Uterus (tissue), 3 donors: ENCODE measurements at regions not wholly inside any gene's neighbourhood (a gene's known extent, or its start where the extent isn't known, plus 50 kb on each side); places are given as distances from the start of the nearest gene placed in this dataset.

ENCODE experiments used
- DNase-seq, 2 donors: peaks; one replicate each; pipeline ENCODE4 v3.0.0-alpha.2; 2019 to 2020
- H3K27ac ChIP-seq, 2 donors: fragments of 200-600 bp; sonication (generic); 1 replicate in 1 of 2; 2 replicates in 1 of 2; pipeline ENCODE4 v1.5.1; 2016 to 2018
- H3K27me3 ChIP-seq, 2 donors: fragments of 200-600 bp; sonication (generic); one replicate each; pipeline ENCODE4 v1.5.1; 2018 to 2019; ENCODE audit warnings: control low read depth in 1 of 2
- H3K36me3 ChIP-seq, 2 donors: fragments of 200-600 bp; sonication (generic); one replicate each; pipeline ENCODE4 v1.5.1; 2019; ENCODE audit warnings: control low read depth in 1 of 2
- H3K4me1 ChIP-seq, 2 donors: fragments of 200-600 bp; sonication (generic); one replicate each; pipeline ENCODE4 v1.5.1; 2018 to 2019; ENCODE audit warnings: control low read depth in 1 of 2
- H3K4me3 ChIP-seq, 2 donors: fragments of 200-600 bp; sonication (generic); 1 replicate in 1 of 2; 2 replicates in 1 of 2; pipeline ENCODE4 v1.5.1; 2018 to 2019; ENCODE audit warnings: mild to moderate bottlenecking in 1 of 2
- H3K9me3 ChIP-seq, 2 donors: fragments of 200-600 bp; sonication (generic); one replicate each; pipeline ENCODE4 v1.5.1; 2019; ENCODE audit warnings: control low read depth in 1 of 2
- CTCF ChIP-seq, 4 experiments: fragments of 200-600 bp in 2 of 4; fragments of 450-650 bp in 2 of 4; sonication (generic) in 2 of 4; IDR thresholded peaks; one replicate each; pipeline ENCODE4 v1.5.1; 2016 to 2019; ENCODE audit warnings: antibody characterized with exemption in 4 of 4, mild to moderate bottlenecking in 2 of 4, moderate library complexity in 1 of 4
- POLR2A ChIP-seq, 2 donors: fragments of 450-650 bp; IDR thresholded peaks; one replicate each; pipeline ENCODE4 v1.6.1; 2016; ENCODE audit warnings: antibody characterized with exemption in 2 of 2, mild to moderate bottlenecking in 1 of 2, moderate library complexity in 1 of 2
- intact Hi-C: fragments of 100-400 bp; cut with DNase I; formaldehyde crosslinking; loops from one replicate; pipeline ENCODE4 v1.15.1; 2023; ENCODE audit warnings: low total_unique reads
- donor health status: DM: yes; HTN: yes; CAD: no.

DNA sequence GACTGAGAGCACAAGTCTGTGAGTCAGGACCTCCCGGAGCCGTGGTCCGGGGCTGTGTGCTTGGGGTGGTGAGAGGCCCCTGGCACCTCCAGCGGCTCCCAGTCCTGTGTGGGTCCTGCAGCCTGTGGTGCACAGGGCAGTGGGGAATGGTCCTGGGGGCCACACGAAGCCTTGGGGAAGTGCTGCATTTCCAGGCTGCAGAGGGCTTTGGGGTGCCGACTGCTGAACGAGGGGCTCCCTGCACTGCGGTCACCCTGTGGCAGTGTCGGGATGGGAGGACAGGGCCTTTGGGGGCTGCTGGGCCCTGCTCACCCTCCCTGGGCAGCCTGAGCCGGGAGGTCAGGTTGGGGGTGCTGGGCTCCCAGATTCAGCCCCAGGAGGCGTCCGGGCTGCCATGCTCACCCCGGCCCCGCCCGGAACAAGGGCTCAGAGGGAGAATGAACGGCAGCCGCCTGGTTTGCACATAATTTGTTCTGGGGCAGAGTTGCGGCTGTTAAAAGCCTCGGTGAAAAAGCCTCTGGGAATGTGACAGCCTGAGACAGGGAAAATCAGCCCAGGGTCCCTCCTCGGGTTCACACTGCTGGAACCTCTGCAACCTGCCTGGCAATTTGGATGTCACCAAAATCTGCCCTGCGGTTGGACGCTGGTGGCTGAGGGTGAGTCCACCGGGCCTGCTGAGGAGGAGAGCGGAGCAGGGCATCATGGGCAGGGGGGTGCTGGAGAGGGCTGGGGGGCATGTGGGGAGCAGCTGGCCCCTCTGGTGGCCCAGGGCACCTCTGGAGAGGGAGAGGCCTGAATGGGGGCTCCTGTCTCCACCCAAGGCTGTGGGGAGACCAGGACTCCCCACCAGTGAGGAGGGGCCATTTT lies 109.2 kb downstream of the KIF26A start:
- no peaks in the 10 kb centered on the region for H3K4me1 ChIP-seq
- H3K27ac ChIP-seq: no peak overlapping the region
- no peak for TF ChIP-seq CTCF (IDR thresholded peaks at IDR 0.05)
- no peak for TF ChIP-seq POLR2A (IDR thresholded peaks at IDR 0.05)
- DNase-seq: peak in 1 of 2 donors; percentile 7
- no peak overlapping the region for H3K4me3 ChIP-seq
- H3K9me3 ChIP-seq: no peaks in the 10 kb centered on the region
- H3K36me3 ChIP-seq: no peaks in the 10 kb centered on the region
- no peaks in the 10 kb centered on the region for H3K27me3 ChIP-seq
- intact Hi-C loops: no loop called here

DNA sequence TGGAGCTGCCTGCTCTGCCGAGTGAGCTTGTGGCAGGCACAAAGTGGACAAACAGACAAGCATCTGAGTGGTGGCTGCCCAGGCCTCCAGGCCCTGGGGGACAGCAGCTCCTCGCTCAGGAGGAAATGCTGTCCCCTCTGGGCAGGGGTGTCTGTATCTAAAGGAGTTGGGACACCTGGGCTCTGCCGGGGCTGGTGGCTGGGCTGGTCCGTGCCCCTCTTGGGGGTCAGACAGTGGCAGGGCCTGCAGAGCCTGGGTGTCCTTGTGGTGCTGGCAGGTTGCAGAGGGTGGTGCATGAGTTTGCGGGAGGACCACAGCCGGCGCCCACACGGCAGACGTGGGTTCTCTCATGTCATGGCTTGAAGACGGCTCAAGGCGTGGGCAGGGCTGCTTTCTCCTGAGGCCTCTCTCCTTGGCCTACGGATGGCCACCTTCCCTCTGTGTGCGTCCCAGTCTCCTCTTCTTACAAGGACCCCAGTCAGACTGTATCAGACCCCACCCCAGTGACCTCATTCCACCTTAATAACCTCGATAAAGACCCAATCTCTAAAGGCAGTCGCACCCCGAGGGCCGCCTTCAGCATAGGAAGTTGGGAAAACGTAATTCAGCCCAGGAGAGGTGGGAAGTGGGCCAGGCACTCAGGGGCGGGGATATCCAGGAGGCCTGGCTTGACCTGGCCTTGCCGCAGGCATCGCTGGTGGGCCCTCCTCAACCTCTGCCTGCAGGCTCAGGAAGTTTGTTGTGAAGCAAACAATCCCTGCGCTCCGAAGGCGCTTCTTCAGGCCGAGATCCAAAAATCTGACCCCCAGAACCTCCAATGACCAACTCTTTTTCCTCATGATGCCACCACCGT lies 110.0 kb downstream of the KIF26A start:
- Histone ChIP-seq H3K27me3 (no peaks in the 10 kb centered on the region), H3K27ac (no peak overlapping the region), H3K9me3 (no peaks in the 10 kb centered on the region), H3K36me3 (no peaks in the 10 kb centered on the region), H3K4me1 (no peaks in the 10 kb centered on the region), H3K4me3 (no peak overlapping the region)
- intact Hi-C loops: no loop called here
- peak in 1 of 2 donors; percentile 7 for DNase-seq
- TF ChIP-seq POLR2A (IDR thresholded peaks at IDR 0.05): no peak
- no peak for TF ChIP-seq CTCF (IDR thresholded peaks at IDR 0.05)

DNA sequence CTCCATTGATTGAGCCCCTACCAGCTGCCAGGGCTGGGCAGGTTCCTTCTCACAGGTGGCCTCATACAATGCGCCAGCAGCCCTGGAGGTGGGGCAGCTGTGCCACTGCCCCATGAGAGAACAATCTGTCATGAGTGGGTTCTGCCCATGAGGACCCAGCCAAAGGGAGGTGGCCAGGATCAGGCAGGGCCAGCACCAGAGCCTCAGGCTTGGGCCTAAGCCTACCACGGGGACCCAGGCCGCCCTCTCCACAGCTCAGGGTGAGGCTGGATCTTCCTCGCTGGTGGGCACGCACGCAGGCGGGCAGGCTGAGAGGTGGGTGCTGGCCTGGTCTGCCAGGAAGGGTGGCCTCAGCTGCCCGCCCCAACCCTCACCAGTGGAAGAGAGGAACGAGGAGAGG lies 110.7 kb downstream of the KIF26A start:
- H3K36me3 ChIP-seq: no peaks in the 10 kb centered on the region
- intact Hi-C loops: no loop called here
- no peak overlapping the region for H3K4me3 ChIP-seq
- H3K27ac ChIP-seq: no peak overlapping the region
- no peaks in the 10 kb centered on the region for H3K9me3 ChIP-seq
- TF ChIP-seq POLR2A (IDR thresholded peaks at IDR 0.05) (no peak), CTCF (IDR thresholded peaks at IDR 0.05) (no peak)
- H3K27me3 ChIP-seq: no peaks in the 10 kb centered on the region
- DNase-seq: peak in 1 of 2 donors; percentile 2
- H3K4me1 ChIP-seq: no peaks in the 10 kb centered on the region

- intact Hi-C loops: no loop called here
- no peak overlapping the region for H3K4me3 ChIP-seq
- no peaks in the 10 kb centered on the region for H3K4me1 ChIP-seq
- no peaks in the 10 kb centered on the region for H3K27me3 ChIP-seq
- no peaks in the 10 kb centered on the region for H3K9me3 ChIP-seq
- no peaks in the 10 kb centered on the region for H3K36me3 ChIP-seq
- no peak overlapping the region for H3K27ac ChIP-seq
- DNase-seq: no peak
- TF ChIP-seq POLR2A (IDR thresholded peaks at IDR 0.05): no peak
- TF ChIP-seq CTCF (IDR thresholded peaks at IDR 0.05): no peak
Measured at GRCh38 chr14:104249706-104250105, 111.3 kb downstream of the KIF26A start.

DNA sequence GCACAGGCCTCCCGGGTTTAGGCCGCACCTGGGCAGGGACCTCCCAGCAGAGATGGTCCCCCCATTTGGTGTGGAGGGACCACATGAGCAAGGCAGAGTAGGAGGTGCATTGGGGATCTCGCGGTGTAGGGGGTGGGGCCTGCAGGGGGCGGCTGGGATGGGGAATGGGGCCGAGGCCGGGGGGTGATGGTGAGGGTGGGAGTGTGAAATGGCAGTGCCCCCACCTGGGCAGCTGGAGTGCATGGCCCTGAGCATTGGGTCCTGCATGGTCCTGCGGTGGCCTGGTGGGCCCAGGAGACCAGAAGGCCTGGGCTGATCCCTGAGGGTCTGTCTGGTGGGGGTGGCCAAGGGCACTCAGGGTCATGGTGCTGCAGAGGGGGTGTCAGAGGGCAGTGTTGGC lies 111.8 kb downstream of the KIF26A start:
- DNase-seq: no peak
- TF ChIP-seq CTCF (IDR thresholded peaks at IDR 0.05): no peak
- no peak for TF ChIP-seq POLR2A (IDR thresholded peaks at IDR 0.05)
- no peaks in the 10 kb centered on the region for H3K9me3 ChIP-seq
- intact Hi-C loops: no loop called here
- H3K4me1 ChIP-seq: no peaks in the 10 kb centered on the region
- no peaks in the 10 kb centered on the region for H3K27me3 ChIP-seq
- H3K27ac ChIP-seq: no peak overlapping the region
- H3K4me3 ChIP-seq: no peak overlapping the region
- no peaks in the 10 kb centered on the region for H3K36me3 ChIP-seq
